Right lobe of liver (tissue), 6 donors: ENCODE measurements at regions not wholly inside any gene's neighbourhood (a gene's known extent, or its start where the extent isn't known, plus 50 kb on each side); places are given as distances from the start of the nearest gene placed in this dataset.

ENCODE experiments used
- ATAC-seq, 4 donors: fragments of 200-7000 bp; cut with Tn5 transposase; one replicate each; pipeline ENCODE4 v1.9.1; 2020; ENCODE audit warnings: mild to moderate bottlenecking in 4 of 4, moderate library complexity in 4 of 4
- DNase-seq, 3 donors: peaks; one replicate each; pipeline ENCODE4 v3.0.0-alpha.2; 2020
- H3K27ac ChIP-seq, 3 donors: fragments of 200-600 bp; one replicate each; pipeline ENCODE4 v1.8.0; 2022
- H3K27me3 ChIP-seq, 2 donors: fragments of 200-600 bp; one replicate each; pipeline ENCODE4 v1.8.0; 2022
- H3K36me3 ChIP-seq, 4 donors: fragments of 200-600 bp; sonication (generic) in 1 of 4; one replicate each; pipeline versions ENCODE4 v1.5.1 to v1.8.0; 2017 to 2022; ENCODE audit warnings: control low read depth in 1 of 4
- H3K4me1 ChIP-seq, 4 donors: fragments of 200-600 bp; sonication (generic) in 1 of 4; one replicate each; pipeline versions ENCODE4 v1.5.1 to v1.8.0; 2017 to 2022; ENCODE audit warnings: control low read depth in 1 of 4
- H3K4me3 ChIP-seq, 3 donors: fragments of 200-600 bp; one replicate each; pipeline ENCODE4 v1.8.0; 2022
- H3K9me3 ChIP-seq, 4 donors: fragments of 200-600 bp; sonication (generic) in 1 of 4; one replicate each; pipeline versions ENCODE4 v1.5.1 to v1.8.0; 2017 to 2022; ENCODE audit warnings: control low read depth in 1 of 4
- CTCF ChIP-seq, 4 donors: fragments of 200-600 bp in 3 of 4; fragments of 450-650 bp in 1 of 4; IDR thresholded peaks; one replicate each; pipeline versions ENCODE4 v1.5.1 to v1.8.0; 2016 to 2022; ENCODE audit warnings: antibody characterized with exemption in 4 of 4, mild to moderate bottlenecking in 2 of 4
- POLR2A ChIP-seq: fragments of 450-650 bp; IDR thresholded peaks from one replicate; pipeline ENCODE4 v1.6.1; 2017; ENCODE audit warnings: antibody characterized with exemption, mild to moderate bottlenecking
- WGBS: methylation state at CpG from one replicate; pipeline ENCODE4 v1.1.6; 2018; ENCODE audit warnings: low coverage, low lambda C conversion rate; ENCODE audit not compliant: insufficient coverage; ENCODE audit errors: missing lambda C conversion rate; 5-methylcytosine and 5-hydroxymethylcytosine counted together
- intact Hi-C, 2 donors: fragments of 100-400 bp; cut with DNase I; formaldehyde crosslinking; loops; one replicate each; pipeline versions ENCODE4 v1.11.2 to v1.14.1; 2022
- donor health status: DM: no; HTN: yes; CAD: no.
- donor health status: DM: no; HTN: no; CAD: no.
- donor health status: DM: no; HTN: no; CAD: no.
- donor health status: DM: no; HTN: yes; CAD: no.
- donor health status: DM: no; HTN: yes; CAD: no.

GRCh38 chr15:63453186-63453905, 51.0 kb upstream of the USP3 start:
- Histone ChIP-seq H3K4me3 (no peak overlapping the region), H3K9me3 (no peaks in the 10 kb centered on the region), H3K27me3 (no peaks in the 10 kb centered on the region), H3K4me1 (peaks cover 0 to 13% (median 0%) of the 10 kb centered on the region in 4 donors), H3K27ac (no peak overlapping the region), H3K36me3 (no peaks in the 10 kb centered on the region)
- 83% methylated on average over 1 of the region's 4 CpGs for WGBS
- intact Hi-C loops = no loop called here
- TF ChIP-seq CTCF (IDR thresholded peaks at IDR 0.05) (no peak), POLR2A (no peak)
- no peak for ATAC-seq
- no peak for DNase-seq

GRCh38 chr15:63454503-63455211, 49.7 kb upstream of the USP3 start:
- DNase-seq (no peak), ATAC-seq (no peak)
- peaks cover 0 to 6% (median 0%) of the 10 kb centered on the region in 4 donors for H3K4me1 ChIP-seq
- WGBS = 88% methylated on average over 4 of the region's 4 CpGs
- intact Hi-C loops = no loop called here
- H3K9me3 ChIP-seq = no peaks in the 10 kb centered on the region
- no peak overlapping the region for H3K4me3 ChIP-seq
- no peaks in the 10 kb centered on the region for H3K27me3 ChIP-seq
- TF ChIP-seq CTCF (IDR thresholded peaks at IDR 0.05) (no peak), POLR2A (no peak)
- no peak overlapping the region for H3K27ac ChIP-seq
- H3K36me3 ChIP-seq = no peaks in the 10 kb centered on the region
